AG04449 (cell line): ENCODE measurements at regions not wholly inside any gene's neighbourhood (a gene's known extent, or its start where the extent isn't known, plus 50 kb on each side); places are given as distances from the start of the nearest gene placed in this dataset.

Source experiments
- CTCF ChIA-PET: fragments of 350-600 bp; formaldehyde crosslinking; extraction: SDS; loops from one replicate; lab custom pipeline; 2021; ENCODE audit warnings: antibody characterized with exemption; lab: Yijun Ruan, JAX
- POLR2A ChIA-PET: fragments of 400-600, 350-600 bp; formaldehyde crosslinking; extraction: SDS; loops from one replicate; lab custom pipeline; 2020; ENCODE audit warnings: antibody characterized with exemption, inconsistent platforms; lab: Yijun Ruan, JAX
- DNase-seq: peaks from one replicate; pipeline ENCODE4 v3.0.0-alpha.2; 2010; ENCODE audit warnings: low read depth, low spot score
- H3K4me3 ChIP-seq: 2 replicates; pipeline ENCODE4 v1.5.1; 2011; ENCODE audit warnings: low read depth, mild to moderate bottlenecking, control low read depth, low read length
- TF ChIP-seq, protein P1 (sequence below): IDR thresholded peaks from one replicate; pipeline ENCODE4 v1.5.1; 2011; ENCODE audit warnings: mild to moderate bottlenecking, moderate library complexity, low read length, control low read depth, inconsistent platforms; ENCODE audit not compliant: insufficient read depth; ENCODE audit errors: missing control alignments

GRCh38 chr1:245087723-245088122 lies 67.1 kb upstream of the KIF26B start:
- ChIA-PET POLR2A (no interaction called here), CTCF (interaction anchor here (1.1 kb wide), 1 partner anchor 8 kb away, joined by 3 read pairs; no protein-coding TSS in a partner anchor)
- TF ChIP-seq, protein P1, sequence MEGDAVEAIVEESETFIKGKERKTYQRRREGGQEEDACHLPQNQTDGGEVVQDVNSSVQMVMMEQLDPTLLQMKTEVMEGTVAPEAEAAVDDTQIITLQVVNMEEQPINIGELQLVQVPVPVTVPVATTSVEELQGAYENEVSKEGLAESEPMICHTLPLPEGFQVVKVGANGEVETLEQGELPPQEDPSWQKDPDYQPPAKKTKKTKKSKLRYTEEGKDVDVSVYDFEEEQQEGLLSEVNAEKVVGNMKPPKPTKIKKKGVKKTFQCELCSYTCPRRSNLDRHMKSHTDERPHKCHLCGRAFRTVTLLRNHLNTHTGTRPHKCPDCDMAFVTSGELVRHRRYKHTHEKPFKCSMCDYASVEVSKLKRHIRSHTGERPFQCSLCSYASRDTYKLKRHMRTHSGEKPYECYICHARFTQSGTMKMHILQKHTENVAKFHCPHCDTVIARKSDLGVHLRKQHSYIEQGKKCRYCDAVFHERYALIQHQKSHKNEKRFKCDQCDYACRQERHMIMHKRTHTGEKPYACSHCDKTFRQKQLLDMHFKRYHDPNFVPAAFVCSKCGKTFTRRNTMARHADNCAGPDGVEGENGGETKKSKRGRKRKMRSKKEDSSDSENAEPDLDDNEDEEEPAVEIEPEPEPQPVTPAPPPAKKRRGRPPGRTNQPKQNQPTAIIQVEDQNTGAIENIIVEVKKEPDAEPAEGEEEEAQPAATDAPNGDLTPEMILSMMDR, result no peak

DNA sequence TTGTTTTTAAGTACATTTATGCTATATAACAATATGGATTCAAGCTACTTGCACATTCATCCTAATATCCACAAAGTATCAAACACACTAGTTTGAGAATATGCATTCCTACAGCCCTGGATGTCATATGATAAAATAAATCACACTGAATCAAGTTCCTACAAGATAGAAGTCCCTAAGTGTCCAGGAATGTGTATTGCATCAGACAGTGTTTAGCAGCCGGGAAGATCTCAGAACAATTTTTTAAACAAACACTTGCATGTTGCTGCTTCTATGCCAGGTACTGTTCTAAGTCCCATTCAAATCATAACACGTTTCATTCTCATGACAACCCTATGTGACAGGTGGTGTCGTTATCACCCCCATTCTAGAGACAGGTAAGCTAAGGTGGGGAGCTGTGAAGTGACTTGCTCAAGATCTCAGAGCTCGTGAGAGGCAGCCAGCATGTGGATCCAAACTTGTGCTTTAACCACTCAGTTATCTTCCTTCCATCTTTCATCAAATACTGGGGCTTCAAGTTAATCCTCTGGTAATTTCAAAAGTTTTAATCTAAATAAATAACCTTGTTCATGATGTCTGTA lies 68.3 kb upstream of the KIF26B start:
- CTCF ChIA-PET, result interaction anchor here (0.7 to 1.6 kb wide), 4 partner anchors 44 to 917 kb away, joined by 3 to 5 read pairs (median 4); no protein-coding TSS in a partner anchor
- H3K4me3 ChIP-seq, result no peak overlapping the region
- POLR2A ChIA-PET, result interaction anchor here (0.6 kb wide), 1 partner anchor 611 kb away, joined by 3 read pairs; no protein-coding TSS in a partner anchor
- DNase-seq, result peak; percentile 55
- TF ChIP-seq, protein P1, result no peak

More at GRCh38 chr1:245087723-245088122, 67.1 kb upstream of the KIF26B start:
- no peak for DNase-seq
- no peak overlapping the region for H3K4me3 ChIP-seq

GRCh38 chr1:245085508-245086095 lies 69.2 kb upstream of the KIF26B start:
- CTCF ChIA-PET, result interaction anchor here (0.8 to 2.2 kb wide), 7 partner anchors 11 to 918 kb away, joined by 3 to 12 read pairs (median 3); no protein-coding TSS in a partner anchor
- DNase-seq, result peak; percentile 92
- no peak overlapping the region for H3K4me3 ChIP-seq
- POLR2A ChIA-PET, result interaction anchor here (0.6 kb wide), 1 partner anchor 114 kb away, joined by 3 read pairs; no protein-coding TSS in a partner anchor
- TF ChIP-seq, protein P1, result peak; percentile 17

DNA sequence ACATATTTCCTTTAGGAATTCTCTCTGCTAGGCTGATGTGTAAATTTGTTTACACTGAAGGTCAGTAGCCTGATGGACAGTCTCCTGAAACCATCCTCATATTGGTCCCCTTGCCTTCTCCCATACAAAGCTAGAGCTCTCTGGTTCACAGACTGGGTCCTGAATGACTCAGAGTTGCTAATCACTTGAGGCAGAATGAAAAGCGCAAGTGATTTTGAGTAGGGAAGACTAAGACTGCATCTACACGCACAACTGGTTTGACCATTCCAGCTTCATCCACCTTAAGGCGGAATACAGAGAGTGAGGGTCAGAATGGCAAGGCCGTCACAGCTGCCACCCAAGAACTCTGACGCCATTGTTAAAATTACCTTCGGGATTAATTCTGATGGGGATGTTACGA lies 70.2 kb upstream of the KIF26B start:
- H3K4me3 ChIP-seq, result no peak overlapping the region
- TF ChIP-seq, protein P1, result no peak
- DNase-seq, result no peak
- ChIA-PET CTCF (interaction anchor here (0.8 to 2.2 kb wide), 7 partner anchors 9 to 1407 kb away, joined by 3 to 12 read pairs (median 5); no protein-coding TSS in a partner anchor), POLR2A (no interaction called here)

DNA sequence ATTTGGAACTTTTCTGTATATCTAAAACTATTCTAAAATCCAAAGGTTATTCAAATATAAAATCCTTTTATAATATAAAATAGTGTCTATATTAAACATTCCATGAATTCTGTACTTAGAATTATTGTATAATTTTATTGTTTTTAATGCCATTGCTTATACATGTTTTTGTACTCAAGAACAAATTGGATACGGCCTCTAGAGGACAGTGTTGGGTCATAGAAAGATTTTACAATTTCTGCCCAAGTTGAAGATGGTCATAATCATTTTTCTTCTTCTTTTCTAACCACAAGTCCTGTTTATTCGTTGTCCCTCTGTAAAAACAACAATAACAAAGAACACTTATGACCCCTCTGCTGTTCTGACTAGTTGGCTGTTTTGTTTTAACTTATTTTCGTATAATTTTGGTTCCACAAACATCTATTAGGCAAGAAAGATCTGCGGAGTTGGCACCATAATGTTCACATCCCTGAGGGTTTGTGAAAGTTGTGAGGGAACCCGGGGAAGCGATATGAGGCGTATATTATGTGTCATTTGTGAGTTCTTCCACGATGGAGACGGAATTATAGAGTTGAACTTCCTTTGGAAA lies 75.7 kb upstream of the KIF26B start:
- TF ChIP-seq, protein P1, result peak; percentile 53
- POLR2A ChIA-PET, result no interaction called here
- CTCF ChIA-PET, result interaction anchor here (0.7 to 2.1 kb wide), 12 partner anchors 9 to 1414 kb away, joined by 3 to 9 read pairs (median 4); no protein-coding TSS in a partner anchor
- no peak for DNase-seq
- H3K4me3 ChIP-seq, result no peak overlapping the region
